ENCODE measurements at regions not wholly inside any gene's neighbourhood (a gene's known extent, or its start where the extent isn't known, plus 50 kb on each side); places are given as distances from the start of the nearest gene placed in this dataset.

DNA sequence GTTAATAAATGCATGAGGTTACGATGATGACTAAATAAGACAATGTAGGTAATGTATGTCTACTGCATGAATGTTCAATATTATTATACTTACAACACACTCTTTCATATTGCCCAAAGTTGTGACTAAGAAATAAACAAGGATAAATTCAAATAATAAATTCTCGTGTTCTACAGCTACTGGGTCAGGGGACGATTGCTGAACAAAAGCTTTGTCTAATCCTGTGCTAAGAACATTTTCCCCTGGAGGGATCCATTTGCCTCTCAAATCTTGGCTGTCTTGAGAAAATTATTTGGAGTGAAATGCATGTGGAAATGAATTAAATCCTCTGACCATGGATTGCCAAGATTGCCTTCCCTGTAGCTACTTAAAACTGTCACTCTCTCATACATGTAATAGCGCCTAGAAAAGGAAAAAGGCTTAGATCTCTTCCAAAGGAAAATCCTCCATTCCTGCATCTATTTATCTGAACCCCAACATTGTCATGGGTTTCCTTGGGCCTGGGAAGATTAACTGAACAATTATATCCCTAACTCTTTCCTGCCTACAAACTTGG is 893.8 kb upstream of the ACO1 start:
- H3K4me2 ChIP-seq (ENCODE audit: low read depth, low read length): no peak overlapping the region
- no peaks in the 10 kb centered on the region for H4K20me1 ChIP-seq (ENCODE audit: insufficient read depth, low read length)
- TF ChIP-seq, protein P1, sequence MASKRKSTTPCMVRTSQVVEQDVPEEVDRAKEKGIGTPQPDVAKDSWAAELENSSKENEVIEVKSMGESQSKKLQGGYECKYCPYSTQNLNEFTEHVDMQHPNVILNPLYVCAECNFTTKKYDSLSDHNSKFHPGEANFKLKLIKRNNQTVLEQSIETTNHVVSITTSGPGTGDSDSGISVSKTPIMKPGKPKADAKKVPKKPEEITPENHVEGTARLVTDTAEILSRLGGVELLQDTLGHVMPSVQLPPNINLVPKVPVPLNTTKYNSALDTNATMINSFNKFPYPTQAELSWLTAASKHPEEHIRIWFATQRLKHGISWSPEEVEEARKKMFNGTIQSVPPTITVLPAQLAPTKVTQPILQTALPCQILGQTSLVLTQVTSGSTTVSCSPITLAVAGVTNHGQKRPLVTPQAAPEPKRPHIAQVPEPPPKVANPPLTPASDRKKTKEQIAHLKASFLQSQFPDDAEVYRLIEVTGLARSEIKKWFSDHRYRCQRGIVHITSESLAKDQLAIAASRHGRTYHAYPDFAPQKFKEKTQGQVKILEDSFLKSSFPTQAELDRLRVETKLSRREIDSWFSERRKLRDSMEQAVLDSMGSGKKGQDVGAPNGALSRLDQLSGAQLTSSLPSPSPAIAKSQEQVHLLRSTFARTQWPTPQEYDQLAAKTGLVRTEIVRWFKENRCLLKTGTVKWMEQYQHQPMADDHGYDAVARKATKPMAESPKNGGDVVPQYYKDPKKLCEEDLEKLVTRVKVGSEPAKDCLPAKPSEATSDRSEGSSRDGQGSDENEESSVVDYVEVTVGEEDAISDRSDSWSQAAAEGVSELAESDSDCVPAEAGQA (IDR thresholded peaks at IDR 0.05; ENCODE audit: low read depth): no peak
- TF ChIP-seq, protein P1 (CRISPR knock-in tag; IDR thresholded peaks at IDR 0.05; ENCODE audit: borderline replicate concordance): no peak
- TF ChIP-seq ZNF460 (CRISPR knock-in tag; IDR thresholded peaks at IDR 0.05; ENCODE audit: borderline replicate concordance): no peak
- no peaks in the 10 kb centered on the region for H3K79me2 ChIP-seq (ENCODE audit: insufficient read depth, low read length)
- CTCF ChIA-PET (ENCODE audit: low intra/inter-chr PET ratio, low total read pairs): no interaction called here
- 4% methylated on average over 4 of the region's 4 CpGs for WGBS (ENCODE audit: low lambda C conversion rate)
- intact Hi-C loops (cut with micrococcal nuclease; ENCODE audit: unreplicated experiment) (no loop called here), in situ Hi-C loops (cut with HindIII; ENCODE audit: extremely low pct_ligation_motif_present, low pct_unique_long_range_greater_than_20kb) (no loop called here)
- no peak overlapping the region for H2AFZ ChIP-seq (ENCODE audit: low read length)
- no peak overlapping the region for H3K27ac ChIP-seq (ENCODE audit: extremely low read length, insufficient read depth, low read length)
- H3K36me3 ChIP-seq (replicated peaks in 1 of 2; ENCODE audit: control insufficient read depth in 1 of 2, insufficient read depth in 2 of 2, low read length in 2 of 2): no peaks in the 10 kb centered on the region
- H3K9me3 ChIP-seq (ENCODE audit: low read length): no peaks in the 10 kb centered on the region
- no peak overlapping the region for H3K9ac ChIP-seq (ENCODE audit: insufficient read depth, low read depth, low read length)
- no peak overlapping the region for H3K4me3 ChIP-seq (replicated peaks in 1 of 3; ENCODE audit: insufficient read depth in 1 of 3, low read depth in 2 of 3, low read length in 3 of 3)
- FAIRE-seq (no peak), ATAC-seq (no peak), DNase-seq (ENCODE audit: low spot score) (no peak)
- no peaks in the 10 kb centered on the region for H3K4me1 ChIP-seq (ENCODE audit: insufficient read depth, low read length)
- no peaks in the 10 kb centered on the region for H3K27me3 ChIP-seq (ENCODE audit: control insufficient read depth in 1 of 2, insufficient read depth in 2 of 2, low read length in 2 of 2)
- no TSS peak for BruUV-seq (replicated peaks)
- POLR2A ChIA-PET: no interaction called here
